Neural cell (in vitro differentiated cells): ENCODE measurements at regions not wholly inside any gene's neighbourhood (a gene's known extent, or its start where the extent isn't known, plus 50 kb on each side); places are given as distances from the start of the nearest gene placed in this dataset.

Experiments used
- H2AFZ ChIP-seq: fragments of 200-600, 300-800 bp; sonication (generic), shearing (Covaris generic); 2 replicates; pipeline ENCODE4 v1.6.0; 2014; ENCODE audit warnings: low read depth, mild to moderate bottlenecking, antibody characterized with exemption, low read length, moderate library complexity
- H3F3A ChIP-seq: fragments of 200-600 bp; shearing (Covaris generic); 2 replicates; pipeline ENCODE4 v1.6.1; 2016; ENCODE audit warnings: mild to moderate bottlenecking, moderate library complexity, mixed read lengths, antibody characterized with exemption, low read length; ENCODE audit not compliant: insufficient read depth, poor library complexity, severe bottlenecking
- H3K27ac ChIP-seq: fragments of 200-600, 300-800 bp; sonication (generic), shearing (Covaris generic); 2 replicates; pipeline ENCODE4 v1.5.1; 2014; ENCODE audit warnings: mild to moderate bottlenecking, low read length, moderate library complexity
- H3K27me3 ChIP-seq: fragments of 300-800, 200-600 bp; sonication (generic), shearing (Covaris generic); 2 replicates; pipeline ENCODE4 v1.6.0; 2014; ENCODE audit warnings: mild to moderate bottlenecking, low read depth, low read length, moderate library complexity; ENCODE audit not compliant: insufficient read depth
- H3K36me3 ChIP-seq: fragments of 300-800, 200-600 bp; sonication (generic), shearing (Covaris generic); 2 replicates; pipeline ENCODE4 v1.5.1; 2014; ENCODE audit warnings: mild to moderate bottlenecking, antibody characterized with exemption, low read length, moderate library complexity; ENCODE audit not compliant: insufficient read depth
- H3K4me2 ChIP-seq: fragments of 300-800, 200-600 bp; sonication (generic), shearing (Covaris generic); 2 replicates; pipeline ENCODE4 v1.6.0; 2014; ENCODE audit warnings: mild to moderate bottlenecking, low read length
- H3K4me3 ChIP-seq: fragments of 300-800, 200-600 bp; sonication (generic), shearing (Covaris generic); 2 replicates; pipeline ENCODE4 v1.5.1; 2014; ENCODE audit warnings: mild to moderate bottlenecking, low read length, moderate library complexity
- H3K79me2 ChIP-seq: fragments of 200-600 bp; shearing (Covaris generic); replicated peaks from 2 replicates; pipeline ENCODE4 v1.6.0; 2014; ENCODE audit warnings: mild to moderate bottlenecking, low read length, moderate library complexity; ENCODE audit not compliant: insufficient read depth
- H3K9ac ChIP-seq: fragments of 300-800, 200-600 bp; sonication (generic), shearing (Covaris generic); 2 replicates; pipeline ENCODE4 v1.6.1; 2016; ENCODE audit warnings: mild to moderate bottlenecking, low read length, mixed read lengths
- H3K9me2 ChIP-seq: fragments of 200-600 bp; shearing (Covaris generic); 2 replicates; pipeline ENCODE4 v1.6.1; 2016; ENCODE audit warnings: mild to moderate bottlenecking, low read length, mixed read lengths; ENCODE audit not compliant: insufficient read depth
- H3K9me3 ChIP-seq: fragments of 200-600, 300-800 bp; sonication (generic), shearing (Covaris generic); 2 replicates; pipeline ENCODE4 v1.6.1; 2016; ENCODE audit warnings: mild to moderate bottlenecking, mixed run types, low read length, moderate library complexity, mixed read lengths
- H4K20me1 ChIP-seq: fragments of 200-600 bp; shearing (Covaris generic); 2 replicates; pipeline ENCODE4 v1.6.1; 2016; ENCODE audit warnings: mild to moderate bottlenecking, mixed run types; ENCODE audit not compliant: insufficient read depth
- CTCF ChIP-seq: fragments of 450-650 bp; IDR thresholded peaks from 2 replicates; pipeline ENCODE4 v1.5.1; 2014; ENCODE audit warnings: antibody characterized with exemption, mild to moderate bottlenecking, moderate library complexity; ENCODE audit not compliant: poor library complexity, severe bottlenecking
- EP300 ChIP-seq: fragments of 450-650 bp; conservative IDR thresholded peaks from 2 replicates; pipeline ENCODE4 v1.6.1; 2014; ENCODE audit warnings: antibody characterized with exemption, mild to moderate bottlenecking, moderate library complexity; ENCODE audit not compliant: poor library complexity, severe bottlenecking
- EZH2 ChIP-seq: fragments of 200-600, 300-800 bp; shearing (Covaris generic), sonication (generic); IDR thresholded peaks from 2 replicates; pipeline ENCODE4 v1.6.1; 2014; ENCODE audit warnings: antibody characterized with exemption, low read length, borderline replicate concordance, mild to moderate bottlenecking; ENCODE audit not compliant: insufficient read depth, poor library complexity, severe bottlenecking
- MXI1 ChIP-seq: fragments of 450-650 bp; conservative IDR thresholded peaks from 2 replicates; pipeline ENCODE4 v1.6.1; 2014; ENCODE audit warnings: antibody characterized with exemption, mild to moderate bottlenecking; ENCODE audit not compliant: poor library complexity, severe bottlenecking
- POLR2AphosphoS5 ChIP-seq: IDR thresholded peaks from 2 replicates; pipeline ENCODE4 v1.6.1; 2012
- RAD21 ChIP-seq: fragments of 450-650 bp; conservative IDR thresholded peaks from 2 replicates; pipeline ENCODE4 v1.6.1; 2014; ENCODE audit warnings: antibody characterized with exemption, mild to moderate bottlenecking, moderate library complexity
- SMC3 ChIP-seq: fragments of 450-650 bp; conservative IDR thresholded peaks from 2 replicates; pipeline ENCODE4 v1.6.1; 2014; ENCODE audit warnings: antibody characterized with exemption, mild to moderate bottlenecking, moderate library complexity; ENCODE audit not compliant: poor library complexity
- TAF1 ChIP-seq: IDR thresholded peaks from 2 replicates; pipeline ENCODE4 v1.6.1; 2012; ENCODE audit warnings: low read depth
- TF ChIP-seq, protein P1 (sequence below): IDR thresholded peaks from 2 replicates; pipeline ENCODE4 v1.6.1; 2012; ENCODE audit warnings: borderline replicate concordance

- Histone ChIP-seq H3K79me2 (no peaks in the 10 kb centered on the region), H3K9me3 (no peaks in the 10 kb centered on the region), H3K27me3 (no peaks in the 10 kb centered on the region), H3K4me3 (no peak overlapping the region), H3K27ac (no peak overlapping the region), H3K9ac (no peak overlapping the region), H2AFZ (no peak overlapping the region), H4K20me1 (no peaks in the 10 kb centered on the region), H3K36me3 (no peaks in the 10 kb centered on the region), H3K9me2 (no peaks in the 10 kb centered on the region), H3F3A (no peaks in the 10 kb centered on the region), H3K4me2 (no peak overlapping the region)
- TF ChIP-seq POLR2AphosphoS5: no peak
These were observed 75.7 kb upstream of the RAB6C start for GRCh38 chr2:129903586-129904425.

- no peak overlapping the region for H3K27ac ChIP-seq
- H3K4me2 ChIP-seq: no peak overlapping the region
- H3K4me3 ChIP-seq: no peak overlapping the region
- no peak for TF ChIP-seq SMC3
- no peak for TF ChIP-seq POLR2AphosphoS5
- no peak for TF ChIP-seq MXI1
- TF ChIP-seq CTCF: no peak
- no peak for TF ChIP-seq EP300
- no peaks in the 10 kb centered on the region for H3F3A ChIP-seq
- H3K9me3 ChIP-seq: no peaks in the 10 kb centered on the region
- H3K79me2 ChIP-seq: no peaks in the 10 kb centered on the region
- no peak overlapping the region for H2AFZ ChIP-seq
- no peaks in the 10 kb centered on the region for H3K9me2 ChIP-seq
- no peaks in the 10 kb centered on the region for H3K36me3 ChIP-seq
- H4K20me1 ChIP-seq: no peaks in the 10 kb centered on the region
- H3K27me3 ChIP-seq: no peaks in the 10 kb centered on the region
- no peak overlapping the region for H3K9ac ChIP-seq
These were observed 74.7 kb upstream of the RAB6C start for GRCh38 chr2:129904532-129905446.

- TF ChIP-seq TAF1 (no peak), SMC3 (no peak), MXI1 (no peak), POLR2AphosphoS5 (no peak), RAD21 (no peak), EP300 (no peak), EZH2 (no peak), CTCF (no peak)
- TF ChIP-seq, protein P1, sequence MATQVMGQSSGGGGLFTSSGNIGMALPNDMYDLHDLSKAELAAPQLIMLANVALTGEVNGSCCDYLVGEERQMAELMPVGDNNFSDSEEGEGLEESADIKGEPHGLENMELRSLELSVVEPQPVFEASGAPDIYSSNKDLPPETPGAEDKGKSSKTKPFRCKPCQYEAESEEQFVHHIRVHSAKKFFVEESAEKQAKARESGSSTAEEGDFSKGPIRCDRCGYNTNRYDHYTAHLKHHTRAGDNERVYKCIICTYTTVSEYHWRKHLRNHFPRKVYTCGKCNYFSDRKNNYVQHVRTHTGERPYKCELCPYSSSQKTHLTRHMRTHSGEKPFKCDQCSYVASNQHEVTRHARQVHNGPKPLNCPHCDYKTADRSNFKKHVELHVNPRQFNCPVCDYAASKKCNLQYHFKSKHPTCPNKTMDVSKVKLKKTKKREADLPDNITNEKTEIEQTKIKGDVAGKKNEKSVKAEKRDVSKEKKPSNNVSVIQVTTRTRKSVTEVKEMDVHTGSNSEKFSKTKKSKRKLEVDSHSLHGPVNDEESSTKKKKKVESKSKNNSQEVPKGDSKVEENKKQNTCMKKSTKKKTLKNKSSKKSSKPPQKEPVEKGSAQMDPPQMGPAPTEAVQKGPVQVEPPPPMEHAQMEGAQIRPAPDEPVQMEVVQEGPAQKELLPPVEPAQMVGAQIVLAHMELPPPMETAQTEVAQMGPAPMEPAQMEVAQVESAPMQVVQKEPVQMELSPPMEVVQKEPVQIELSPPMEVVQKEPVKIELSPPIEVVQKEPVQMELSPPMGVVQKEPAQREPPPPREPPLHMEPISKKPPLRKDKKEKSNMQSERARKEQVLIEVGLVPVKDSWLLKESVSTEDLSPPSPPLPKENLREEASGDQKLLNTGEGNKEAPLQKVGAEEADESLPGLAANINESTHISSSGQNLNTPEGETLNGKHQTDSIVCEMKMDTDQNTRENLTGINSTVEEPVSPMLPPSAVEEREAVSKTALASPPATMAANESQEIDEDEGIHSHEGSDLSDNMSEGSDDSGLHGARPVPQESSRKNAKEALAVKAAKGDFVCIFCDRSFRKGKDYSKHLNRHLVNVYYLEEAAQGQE: no peak
- Histone ChIP-seq H3K36me3 (no peaks in the 10 kb centered on the region), H3K4me3 (no peak overlapping the region), H2AFZ (no peak overlapping the region), H3K27me3 (no peaks in the 10 kb centered on the region), H3K9me3 (no peaks in the 10 kb centered on the region), H3F3A (no peaks in the 10 kb centered on the region), H4K20me1 (no peaks in the 10 kb centered on the region), H3K4me2 (no peak overlapping the region), H3K9me2 (no peaks in the 10 kb centered on the region), H3K27ac (no peak overlapping the region), H3K9ac (no peak overlapping the region), H3K79me2 (no peaks in the 10 kb centered on the region)
These were observed 73.8 kb upstream of the RAB6C start for GRCh38 chr2:129905664-129906081.
